GM23338 (cell line): ENCODE measurements at regions not wholly inside any gene's neighbourhood (a gene's known extent, or its start where the extent isn't known, plus 50 kb on each side); places are given as distances from the start of the nearest gene placed in this dataset.

ENCODE experiments used
- ATAC-seq: fragments of 200-7000 bp; cut with Tn5 transposase; 3 replicates; pipeline ENCODE4 v1.9.1; 2020
- DNase-seq: peaks from one replicate; pipeline ENCODE4 v3.0.0-alpha.2; 2015; ENCODE audit warnings: low spot score
- H2AFZ ChIP-seq: fragments of 200-600 bp; sonication (generic); 2 replicates; pipeline ENCODE4 v1.8.0; 2016; ENCODE audit warnings: antibody characterized with exemption, mild to moderate bottlenecking, moderate library complexity
- H3F3A ChIP-seq: fragments of 200-600 bp; sonication (generic); replicated peaks from 2 replicates; pipeline ENCODE4 v1.8.0; 2017; ENCODE audit warnings: antibody characterized with exemption, mixed run types, low read depth
- H3K27ac ChIP-seq: fragments of 200-600 bp; sonication (generic); 2 replicates; pipeline ENCODE4 v1.6.1; 2016; ENCODE audit warnings: low read depth
- H3K27me3 ChIP-seq: fragments of 200-600 bp; sonication (generic); 2 replicates; pipeline ENCODE4 v1.8.0; 2016; ENCODE audit warnings: mild to moderate bottlenecking, mixed run types, moderate library complexity; ENCODE audit not compliant: insufficient read depth
- H3K36me3 ChIP-seq: fragments of 200-600 bp; sonication (generic); 2 replicates; pipeline ENCODE4 v1.8.0; 2016; ENCODE audit warnings: mild to moderate bottlenecking; ENCODE audit not compliant: insufficient read depth
- H3K4me1 ChIP-seq: fragments of 200-600 bp; sonication (generic); 2 replicates; pipeline ENCODE4 v1.8.0; 2016; ENCODE audit warnings: mild to moderate bottlenecking, moderate library complexity; ENCODE audit not compliant: insufficient read depth
- H3K4me2 ChIP-seq: fragments of 200-600 bp; sonication (generic); 2 replicates; pipeline ENCODE4 v1.7.1; 2017; ENCODE audit warnings: mixed run types
- H3K4me3 ChIP-seq: fragments of 200-600 bp; sonication (generic); 2 replicates; pipeline ENCODE4 v1.6.1; 2016; ENCODE audit warnings: mixed run types
- H3K79me2 ChIP-seq: fragments of 200-600 bp; sonication (generic); replicated peaks from 2 replicates; pipeline ENCODE4 v1.8.0; 2017; ENCODE audit warnings: mild to moderate bottlenecking; ENCODE audit not compliant: insufficient read depth
- H3K9me2 ChIP-seq: fragments of 200-600 bp; sonication (generic); 2 replicates; pipeline ENCODE4 v1.8.0; 2017; ENCODE audit not compliant: insufficient read depth
- H4K20me1 ChIP-seq: fragments of 200-600 bp; sonication (generic); replicated peaks from 2 replicates; pipeline ENCODE4 v1.8.0; 2017; ENCODE audit warnings: mild to moderate bottlenecking; ENCODE audit not compliant: insufficient read depth
- H3K27ac Mint-ChIP-seq: 2 replicates; pipeline ENCODE4 v1.8.0; 2020; ENCODE audit warnings: inconsistent platforms, mild to moderate bottlenecking, moderate library complexity, mixed read lengths
- H3K27me3 Mint-ChIP-seq: 3 replicates; pipeline ENCODE4 v1.8.0; 2022; ENCODE audit warnings: low read depth, mild to moderate bottlenecking, moderate library complexity, mixed read lengths, inconsistent platforms; ENCODE audit not compliant: insufficient read depth, poor library complexity
- H3K36me3 Mint-ChIP-seq: 3 replicates; pipeline ENCODE4 v1.8.0; 2021; ENCODE audit warnings: low read depth, mild to moderate bottlenecking, inconsistent platforms, moderate library complexity, mixed read lengths
- H3K4me1 Mint-ChIP-seq: 3 replicates; pipeline ENCODE4 v1.8.0; 2020; ENCODE audit warnings: mild to moderate bottlenecking, inconsistent platforms, mixed read lengths
- H3K4me3 Mint-ChIP-seq: 3 replicates; pipeline ENCODE4 v1.8.0; 2021; ENCODE audit warnings: moderate library complexity, mild to moderate bottlenecking, inconsistent platforms, mixed read lengths
- H3K9me3 Mint-ChIP-seq: 3 replicates; pipeline ENCODE4 v1.8.0; 2020; ENCODE audit warnings: moderate library complexity, mild to moderate bottlenecking, inconsistent platforms, mixed read lengths
- CREB1 ChIP-seq: fragments of 250-450 bp; sonication (Bioruptor Pico); IDR thresholded peaks from 2 replicates; pipeline ENCODE4 v1.5.0; 2020; ENCODE audit warnings: low read depth, mild to moderate bottlenecking, moderate library complexity
- CTCF ChIP-seq, 2 experiments: fragments of 200-600 bp in 1 of 2; sonication (generic) in 1 of 2; conservative IDR thresholded peaks; 2 replicates each; pipeline versions ENCODE4 v1.5.1 to v1.6.1; 2016 to 2017; ENCODE audit warnings: antibody characterized with exemption in 2 of 2, low read depth in 2 of 2, mild to moderate bottlenecking in 2 of 2, moderate library complexity in 1 of 2
- ETS1 ChIP-seq: IDR thresholded peaks from 2 replicates; pipeline ENCODE4 v1.6.1; 2016; ENCODE audit warnings: antibody characterized with exemption
- EZH2 ChIP-seq: fragments of 200-600 bp; sonication (generic); IDR thresholded peaks from one replicate; pipeline ENCODE4 v1.8.0; 2017; ENCODE audit warnings: antibody characterized with exemption, mild to moderate bottlenecking, low read depth; ENCODE audit not compliant: unreplicated experiment
- EZH2phosphoT487 ChIP-seq: fragments of 200-600 bp; sonication (generic); IDR thresholded peaks from one replicate; pipeline ENCODE4 v1.8.1; 2018; ENCODE audit warnings: antibody characterized with exemption; ENCODE audit not compliant: unreplicated experiment
- JUNB ChIP-seq: IDR thresholded peaks from one replicate; pipeline ENCODE4 v1.6.1; 2016; ENCODE audit warnings: antibody characterized with exemption; ENCODE audit not compliant: unreplicated experiment
- NANOG ChIP-seq: IDR thresholded peaks from 2 replicates; pipeline ENCODE4 v1.6.1; 2016; ENCODE audit warnings: antibody characterized with exemption, borderline replicate concordance
- POLR2AphosphoS5 ChIP-seq: IDR thresholded peaks from 2 replicates; pipeline ENCODE4 v1.6.1; 2016; ENCODE audit warnings: antibody characterized with exemption, low read depth
- REST ChIP-seq: IDR thresholded peaks from one replicate; pipeline ENCODE4 v1.6.1; 2018; ENCODE audit warnings: antibody characterized with exemption; ENCODE audit not compliant: unreplicated experiment
- STAT1 ChIP-seq: IDR thresholded peaks from one replicate; pipeline ENCODE4 v1.6.1; 2016; ENCODE audit warnings: antibody characterized with exemption; ENCODE audit not compliant: unreplicated experiment
- ZNF114 ChIP-seq: fragments of 250-450 bp; sonication (Bioruptor Pico); IDR thresholded peaks from 2 replicates; pipeline ENCODE4 v1.5.0; 2020; ENCODE audit warnings: mild to moderate bottlenecking, moderate library complexity
- ZNF331 ChIP-seq: fragments of 250-450 bp; sonication (Bioruptor Pico); IDR thresholded peaks from 2 replicates; pipeline ENCODE4 v1.5.0; 2020; ENCODE audit warnings: low read depth, mild to moderate bottlenecking, moderate library complexity
- ZNF462 ChIP-seq: fragments of 250-450 bp; sonication (Bioruptor Pico); IDR thresholded peaks from 2 replicates; pipeline ENCODE4 v1.5.0; 2020; ENCODE audit warnings: mild to moderate bottlenecking, moderate library complexity

GRCh38 chr4:169869490-169869889 lies 111.7 kb upstream of the HPF1 start:
- H3K4me3 Mint-ChIP-seq: no peak overlapping the region
- H3K9me2 ChIP-seq: no peaks in the 10 kb centered on the region
- H4K20me1 ChIP-seq: no peaks in the 10 kb centered on the region
- H3K9me3 Mint-ChIP-seq: no peaks in the 10 kb centered on the region
- ATAC-seq (no peak), DNase-seq (no peak)
- H3K27ac Mint-ChIP-seq: no peak overlapping the region
- H3F3A ChIP-seq: no peaks in the 10 kb centered on the region
- peaks cover 6% of the 10 kb centered on the region; the same call in 1 of the 2 replicates for H3K4me1 ChIP-seq
- H3K4me1 Mint-ChIP-seq: peaks cover 7% of the 10 kb centered on the region
- no peaks in the 10 kb centered on the region for H3K36me3 Mint-ChIP-seq
- TF ChIP-seq ETS1 (no peak), EZH2phosphoT487 (no peak), EZH2 (no peak), ZNF114 (CRISPR knock-in tag) (no peak), REST (no peak), CTCF (conservative IDR thresholded peaks at IDR 0.05; ENCODE audit: low read depth in 2 of 2) (no peak), ZNF462 (CRISPR knock-in tag) (no peak), POLR2AphosphoS5 (no peak), JUNB (no peak), NANOG (no peak), ZNF331 (no peak), STAT1 (no peak), CREB1 (CRISPR knock-in tag) (no peak)
- no peak overlapping the region for H3K4me2 ChIP-seq
- H3K27me3 Mint-ChIP-seq: peaks cover 4% of the 10 kb centered on the region
- no peaks in the 10 kb centered on the region for H3K79me2 ChIP-seq
- H3K27ac ChIP-seq: no peak overlapping the region
- no peak overlapping the region for H3K4me3 ChIP-seq
- no peaks in the 10 kb centered on the region for H3K36me3 ChIP-seq
- peak overlapping the region; percentile 17; the same call in 1 of the 2 replicates for H2AFZ ChIP-seq
- H3K27me3 ChIP-seq: no peaks in the 10 kb centered on the region
